ENCODE measurements at regions not wholly inside any gene's neighbourhood (a gene's known extent, or its start where the extent isn't known, plus 50 kb on each side); places are given as distances from the start of the nearest gene placed in this dataset.
A peak's percentile ranks its signal among the peaks of the same experiment; 100 is the strongest.

DNA sequence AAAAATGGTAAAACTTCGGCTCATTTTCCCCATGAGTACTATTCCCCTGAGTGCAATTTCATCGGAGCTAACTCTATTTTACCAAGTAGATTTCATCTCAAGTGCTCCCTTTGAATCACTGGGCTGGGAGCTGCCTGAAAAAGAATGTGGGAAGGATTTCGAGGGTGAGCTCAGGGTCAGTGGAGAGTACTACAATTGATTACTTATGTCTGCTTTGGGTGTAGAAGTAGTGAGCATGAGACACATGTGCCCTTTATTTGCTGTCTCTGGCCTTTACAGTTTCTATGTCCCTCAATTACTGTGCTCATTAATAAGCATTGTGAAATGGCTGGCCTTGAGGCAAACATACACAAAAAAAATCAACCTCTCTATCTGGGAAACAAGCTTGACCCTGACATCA, 172.7 kb upstream of the RFX3 start:
- no peaks in the 10 kb centered on the region for H3K36me3 ChIP-seq (ENCODE audit: control insufficient read depth in 5 of 5, insufficient read depth in 5 of 5, low read length in 5 of 5)
- no peak overlapping the region for H3K27ac ChIP-seq (ENCODE audit: low read depth, low read length)
- H3K27me3 ChIP-seq (ENCODE audit: control insufficient read depth in 5 of 5, insufficient read depth in 4 of 5, low read length in 5 of 5): no peaks in the 10 kb centered on the region
- peaks cover 0 to 3% (median 0%) of the 10 kb centered on the region in 5 donors for H3K9me3 ChIP-seq (ENCODE audit: control insufficient read depth in 5 of 5, low read length in 5 of 5)
- no peak overlapping the region for H3K9ac ChIP-seq (ENCODE audit: low read length in 5 of 5)
- H3K4me3 ChIP-seq (ENCODE audit: low read depth in 1 of 5, low read length in 5 of 5): no peak overlapping the region
- H3K4me1 ChIP-seq (ENCODE audit: control insufficient read depth in 5 of 5, insufficient read depth in 5 of 5, low read length in 5 of 5): peaks cover 0 to 3% (median 0%) of the 10 kb centered on the region in 5 donors

DNA sequence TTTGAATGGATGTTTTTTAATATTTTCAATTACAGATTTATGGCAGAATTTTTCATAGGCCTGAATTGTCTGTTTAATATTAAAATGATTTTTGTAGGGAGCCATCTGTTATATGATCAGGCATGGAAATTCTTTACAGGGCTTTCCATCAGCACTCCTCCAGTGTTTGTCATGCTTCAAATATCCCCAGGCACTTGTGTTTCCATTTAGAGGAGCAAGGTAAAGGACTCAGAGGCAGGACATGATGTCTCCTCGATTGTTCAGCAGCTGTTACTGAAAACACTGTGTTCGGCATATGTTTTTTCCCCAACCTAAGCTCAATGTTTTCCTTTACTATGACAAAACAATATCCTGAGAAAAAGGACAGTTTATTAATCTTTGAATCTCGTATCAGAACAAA, 172.3 kb upstream of the RFX3 start:
- Histone ChIP-seq H3K9me3 (ENCODE audit: control insufficient read depth in 5 of 5, low read length in 5 of 5) (peaks cover 0 to 3% (median 0%) of the 10 kb centered on the region in 5 donors), H3K9ac (ENCODE audit: low read length in 5 of 5) (no peak overlapping the region), H3K27me3 (ENCODE audit: control insufficient read depth in 5 of 5, insufficient read depth in 4 of 5, low read length in 5 of 5) (no peaks in the 10 kb centered on the region), H3K27ac (ENCODE audit: low read depth, low read length) (no peak overlapping the region), H3K4me1 (ENCODE audit: control insufficient read depth in 5 of 5, insufficient read depth in 5 of 5, low read length in 5 of 5) (peaks cover 0 to 3% (median 0%) of the 10 kb centered on the region in 5 donors), H3K36me3 (ENCODE audit: control insufficient read depth in 5 of 5, insufficient read depth in 5 of 5, low read length in 5 of 5) (no peaks in the 10 kb centered on the region), H3K4me3 (ENCODE audit: low read depth in 1 of 5, low read length in 5 of 5) (no peak overlapping the region)

- no peak overlapping the region for H3K27ac ChIP-seq (ENCODE audit: low read depth, low read length)
- no peak overlapping the region for H3K9ac ChIP-seq (ENCODE audit: low read length in 5 of 5)
- H3K9me3 ChIP-seq (ENCODE audit: control insufficient read depth in 5 of 5, low read length in 5 of 5): peaks cover 0 to 3% (median 0%) of the 10 kb centered on the region in 5 donors
- H3K4me3 ChIP-seq (ENCODE audit: low read depth in 1 of 5, low read length in 5 of 5): no peak overlapping the region
- peaks cover 0 to 3% (median 0%) of the 10 kb centered on the region in 5 donors for H3K4me1 ChIP-seq (ENCODE audit: control insufficient read depth in 5 of 5, insufficient read depth in 5 of 5, low read length in 5 of 5)
- no peaks in the 10 kb centered on the region for H3K36me3 ChIP-seq (ENCODE audit: control insufficient read depth in 5 of 5, insufficient read depth in 5 of 5, low read length in 5 of 5)
- no peaks in the 10 kb centered on the region for H3K27me3 ChIP-seq (ENCODE audit: control insufficient read depth in 5 of 5, insufficient read depth in 4 of 5, low read length in 5 of 5)
Observed at GRCh38 chr9:3696368-3696767, 170.6 kb upstream of the RFX3 start.

GRCh38 chr9:3692606-3693005, 166.8 kb upstream of the RFX3 start:
- H3K27ac ChIP-seq (ENCODE audit: low read depth, low read length): no peak overlapping the region
- no peaks in the 10 kb centered on the region for H3K4me1 ChIP-seq (ENCODE audit: control insufficient read depth in 5 of 5, insufficient read depth in 5 of 5, low read length in 5 of 5)
- no peaks in the 10 kb centered on the region for H3K27me3 ChIP-seq (ENCODE audit: control insufficient read depth in 5 of 5, insufficient read depth in 4 of 5, low read length in 5 of 5)
- H3K4me3 ChIP-seq (ENCODE audit: low read depth in 1 of 5, low read length in 5 of 5): no peak overlapping the region
- no peak overlapping the region for H3K9ac ChIP-seq (ENCODE audit: low read length in 5 of 5)
- no peaks in the 10 kb centered on the region for H3K9me3 ChIP-seq (ENCODE audit: control insufficient read depth in 5 of 5, low read length in 5 of 5)
- no peaks in the 10 kb centered on the region for H3K36me3 ChIP-seq (ENCODE audit: control insufficient read depth in 5 of 5, insufficient read depth in 5 of 5, low read length in 5 of 5)

- Histone ChIP-seq H3K27ac (ENCODE audit: low read depth, low read length) (no peak overlapping the region), H3K4me3 (ENCODE audit: low read depth in 1 of 5, low read length in 5 of 5) (no peak overlapping the region), H3K9ac (ENCODE audit: low read length in 5 of 5) (no peak overlapping the region), H3K27me3 (ENCODE audit: control insufficient read depth in 5 of 5, insufficient read depth in 4 of 5, low read length in 5 of 5) (no peaks in the 10 kb centered on the region), H3K4me1 (ENCODE audit: control insufficient read depth in 5 of 5, insufficient read depth in 5 of 5, low read length in 5 of 5) (no peaks in the 10 kb centered on the region), H3K36me3 (ENCODE audit: control insufficient read depth in 5 of 5, insufficient read depth in 5 of 5, low read length in 5 of 5) (no peaks in the 10 kb centered on the region), H3K9me3 (ENCODE audit: control insufficient read depth in 5 of 5, low read length in 5 of 5) (no peaks in the 10 kb centered on the region)
Observed at GRCh38 chr9:3689555-3689954, 163.8 kb upstream of the RFX3 start.

GRCh38 chr9:3687145-3687544, 161.3 kb upstream of the RFX3 start:
- Histone ChIP-seq H3K27me3 (ENCODE audit: control insufficient read depth in 5 of 5, insufficient read depth in 4 of 5, low read length in 5 of 5) (no peaks in the 10 kb centered on the region), H3K9ac (ENCODE audit: low read length in 5 of 5) (no peak overlapping the region), H3K4me1 (ENCODE audit: control insufficient read depth in 5 of 5, insufficient read depth in 5 of 5, low read length in 5 of 5) (peaks cover 0 to 5% (median 0%) of the 10 kb centered on the region in 5 donors), H3K36me3 (ENCODE audit: control insufficient read depth in 5 of 5, insufficient read depth in 5 of 5, low read length in 5 of 5) (no peaks in the 10 kb centered on the region), H3K27ac (ENCODE audit: low read depth, low read length) (no peak overlapping the region), H3K4me3 (ENCODE audit: low read depth in 1 of 5, low read length in 5 of 5) (no peak overlapping the region), H3K9me3 (ENCODE audit: control insufficient read depth in 5 of 5, low read length in 5 of 5) (no peaks in the 10 kb centered on the region)

- no peaks in the 10 kb centered on the region for H3K27me3 ChIP-seq (ENCODE audit: control insufficient read depth in 5 of 5, insufficient read depth in 4 of 5, low read length in 5 of 5)
- peaks cover 0 to 33% (median 0%) of the 10 kb centered on the region in 5 donors for H3K4me1 ChIP-seq (ENCODE audit: control insufficient read depth in 5 of 5, insufficient read depth in 5 of 5, low read length in 5 of 5)
- no peak overlapping the region for H3K27ac ChIP-seq (ENCODE audit: low read depth, low read length)
- no peak overlapping the region for H3K4me3 ChIP-seq (ENCODE audit: low read depth in 1 of 5, low read length in 5 of 5)
- no peaks in the 10 kb centered on the region for H3K9me3 ChIP-seq (ENCODE audit: control insufficient read depth in 5 of 5, low read length in 5 of 5)
- no peaks in the 10 kb centered on the region for H3K36me3 ChIP-seq (ENCODE audit: control insufficient read depth in 5 of 5, insufficient read depth in 5 of 5, low read length in 5 of 5)
- H3K9ac ChIP-seq (ENCODE audit: low read length in 5 of 5): no peak overlapping the region
Observed at GRCh38 chr9:3682186-3682585, 156.4 kb upstream of the RFX3 start.

DNA sequence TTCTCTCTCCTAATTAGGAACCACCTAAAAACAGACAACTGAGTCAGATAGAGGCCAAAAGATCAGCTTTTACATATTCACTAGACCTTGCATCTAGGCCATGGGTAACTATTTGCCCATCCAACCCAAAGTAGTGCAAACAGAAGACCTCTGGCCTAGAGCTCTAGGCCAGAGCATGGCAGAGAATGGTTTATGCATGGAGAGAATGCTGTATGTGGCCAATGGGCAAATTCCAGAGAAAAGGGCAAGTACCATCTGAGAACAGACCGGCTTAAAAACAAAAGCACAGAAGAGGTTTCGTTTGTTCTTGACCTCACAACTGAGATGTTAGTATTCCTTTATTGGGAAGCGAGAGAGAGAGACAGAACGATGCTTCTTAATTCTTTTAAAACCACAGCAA, 151.7 kb upstream of the RFX3 start:
- H3K36me3 ChIP-seq (ENCODE audit: control insufficient read depth in 5 of 5, insufficient read depth in 5 of 5, low read length in 5 of 5): no peaks in the 10 kb centered on the region
- peak overlapping the region; percentile 76 for H3K27ac ChIP-seq (ENCODE audit: low read depth, low read length)
- peak overlapping the region in 1 of 5 donors; percentile 19 for H3K9ac ChIP-seq (ENCODE audit: low read length in 5 of 5)
- no peaks in the 10 kb centered on the region for H3K9me3 ChIP-seq (ENCODE audit: control insufficient read depth in 5 of 5, low read length in 5 of 5)
- H3K27me3 ChIP-seq (ENCODE audit: control insufficient read depth in 5 of 5, insufficient read depth in 4 of 5, low read length in 5 of 5): no peaks in the 10 kb centered on the region
- H3K4me1 ChIP-seq (ENCODE audit: control insufficient read depth in 5 of 5, insufficient read depth in 5 of 5, low read length in 5 of 5): peaks cover 0 to 46% (median 8%) of the 10 kb centered on the region in 5 donors
- no peak overlapping the region for H3K4me3 ChIP-seq (ENCODE audit: low read depth in 1 of 5, low read length in 5 of 5)

DNA sequence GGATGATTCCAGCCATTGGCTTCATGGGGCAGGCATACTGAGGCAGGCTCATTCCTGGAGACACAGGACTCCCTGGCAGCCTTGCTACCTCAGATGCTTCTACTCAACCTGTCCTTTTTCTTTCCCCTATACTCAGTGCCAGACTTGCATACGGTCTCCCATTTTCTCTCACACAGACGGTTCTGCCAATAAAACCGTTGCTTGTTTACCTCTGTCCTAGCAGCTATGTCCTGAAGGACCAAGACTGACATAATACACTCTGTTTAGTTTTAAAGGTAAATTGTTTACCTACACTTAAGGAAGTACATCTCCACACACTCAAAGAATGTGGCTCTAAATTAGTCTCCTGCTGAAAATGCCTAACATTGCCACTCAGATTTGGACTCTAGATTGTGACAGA, 151.0 kb upstream of the RFX3 start:
- Histone ChIP-seq H3K4me1 (ENCODE audit: control insufficient read depth in 5 of 5, insufficient read depth in 5 of 5, low read length in 5 of 5) (peaks cover 0 to 39% (median 8%) of the 10 kb centered on the region in 5 donors), H3K4me3 (ENCODE audit: low read depth in 1 of 5, low read length in 5 of 5) (peak overlapping the region in 1 of 5 donors; percentile 38), H3K27ac (ENCODE audit: low read depth, low read length) (peak overlapping the region; percentile 76), H3K27me3 (ENCODE audit: control insufficient read depth in 5 of 5, insufficient read depth in 4 of 5, low read length in 5 of 5) (no peaks in the 10 kb centered on the region), H3K9me3 (ENCODE audit: control insufficient read depth in 5 of 5, low read length in 5 of 5) (no peaks in the 10 kb centered on the region), H3K36me3 (ENCODE audit: control insufficient read depth in 5 of 5, insufficient read depth in 5 of 5, low read length in 5 of 5) (no peaks in the 10 kb centered on the region), H3K9ac (ENCODE audit: low read length in 5 of 5) (peak overlapping the region in 1 of 5 donors; percentile 19)

- Histone ChIP-seq H3K36me3 (ENCODE audit: control insufficient read depth in 5 of 5, insufficient read depth in 5 of 5, low read length in 5 of 5) (no peaks in the 10 kb centered on the region), H3K9me3 (ENCODE audit: control insufficient read depth in 5 of 5, low read length in 5 of 5) (no peaks in the 10 kb centered on the region), H3K4me3 (ENCODE audit: low read depth in 1 of 5, low read length in 5 of 5) (no peak overlapping the region), H3K9ac (ENCODE audit: low read length in 5 of 5) (no peak overlapping the region), H3K4me1 (ENCODE audit: control insufficient read depth in 5 of 5, insufficient read depth in 5 of 5, low read length in 5 of 5) (peaks cover 0 to 39% (median 8%) of the 10 kb centered on the region in 5 donors), H3K27ac (ENCODE audit: low read depth, low read length) (no peak overlapping the region), H3K27me3 (ENCODE audit: control insufficient read depth in 5 of 5, insufficient read depth in 4 of 5, low read length in 5 of 5) (no peaks in the 10 kb centered on the region)
Observed at GRCh38 chr9:3675946-3676345, 150.1 kb upstream of the RFX3 start.

GRCh38 chr9:3674561-3674960, 148.8 kb upstream of the RFX3 start:
- no peak overlapping the region for H3K27ac ChIP-seq (ENCODE audit: low read depth, low read length)
- no peaks in the 10 kb centered on the region for H3K9me3 ChIP-seq (ENCODE audit: control insufficient read depth in 5 of 5, low read length in 5 of 5)
- H3K27me3 ChIP-seq (ENCODE audit: control insufficient read depth in 5 of 5, insufficient read depth in 4 of 5, low read length in 5 of 5): no peaks in the 10 kb centered on the region
- H3K4me3 ChIP-seq (ENCODE audit: low read depth in 1 of 5, low read length in 5 of 5): no peak overlapping the region
- peaks cover 0 to 34% (median 8%) of the 10 kb centered on the region in 5 donors for H3K4me1 ChIP-seq (ENCODE audit: control insufficient read depth in 5 of 5, insufficient read depth in 5 of 5, low read length in 5 of 5)
- no peak overlapping the region for H3K9ac ChIP-seq (ENCODE audit: low read length in 5 of 5)
- no peaks in the 10 kb centered on the region for H3K36me3 ChIP-seq (ENCODE audit: control insufficient read depth in 5 of 5, insufficient read depth in 5 of 5, low read length in 5 of 5)
